ENCODE measurements at regions not wholly inside any gene's neighbourhood (a gene's known extent, or its start where the extent isn't known, plus 50 kb on each side); places are given as distances from the start of the nearest gene placed in this dataset.
A peak's percentile ranks its signal among the peaks of the same experiment; 100 is the strongest.

- peak; percentile 2 to 31 (median 19) for DNase-seq
Measured at GRCh38 chr6:1553562-1554083, 56.1 kb upstream of the FOXC1 start.

- peak in 1 of 4 experiments; percentile 2 for DNase-seq
Measured at GRCh38 chr6:1554141-1554475, 55.6 kb upstream of the FOXC1 start.

- peak; percentile 63 to 85 (median 76) for DNase-seq
Measured at GRCh38 chr6:1554476-1555310, 55.0 kb upstream of the FOXC1 start.

- no peak for DNase-seq
Measured at GRCh38 chr6:1558388-1558787, 51.3 kb upstream of the FOXC1 start.
